ACC112 (cell line): ENCODE measurements at regions not wholly inside any gene's neighbourhood (a gene's known extent, or its start where the extent isn't known, plus 50 kb on each side); places are given as distances from the start of the nearest gene placed in this dataset.

Experiments used
- H2AFZ ChIP-seq: fragments of 200-600 bp; sonication (generic); one replicate; pipeline ENCODE4 v1.6.0; 2017; ENCODE audit warnings: antibody characterized with exemption, low read length; ENCODE audit not compliant: unreplicated experiment
- H3K27ac ChIP-seq: fragments of 200-600 bp; sonication (generic); 2 replicates; pipeline ENCODE4 v1.5.1; 2014; ENCODE audit warnings: low read depth, mild to moderate bottlenecking, antibody characterized with exemption, low read length, moderate library complexity
- H3K27me3 ChIP-seq: fragments of 200-600 bp; sonication (generic); 2 replicates; pipeline ENCODE4 v1.6.1; 2014; ENCODE audit warnings: mild to moderate bottlenecking, antibody characterized with exemption, low read length, moderate library complexity, mixed read lengths; ENCODE audit not compliant: insufficient read depth
- H3K36me3 ChIP-seq: fragments of 200-600 bp; sonication (generic); 2 replicates; pipeline ENCODE4 v1.6.1; 2016; ENCODE audit warnings: mild to moderate bottlenecking, antibody characterized with exemption, low read length, moderate library complexity, mixed read lengths; ENCODE audit not compliant: insufficient read depth
- H3K4me1 ChIP-seq: fragments of 200-600 bp; sonication (generic); one replicate; pipeline ENCODE4 v1.6.1; 2016; ENCODE audit warnings: low read length, mixed read lengths; ENCODE audit not compliant: insufficient read depth, unreplicated experiment, control insufficient read depth
- H3K4me3 ChIP-seq: fragments of 200-600 bp; sonication (generic); 2 replicates; pipeline ENCODE4 v1.5.1; 2014; ENCODE audit warnings: mild to moderate bottlenecking, low read depth, low read length
- H3K79me2 ChIP-seq: fragments of 200-600 bp; sonication (generic); one replicate; pipeline ENCODE4 v1.6.0; 2016; ENCODE audit warnings: low read length; ENCODE audit not compliant: control insufficient read depth, unreplicated experiment, insufficient read depth

GRCh38 chr1:24990779-24991641 lies 60.9 kb upstream of the RUNX3 start:
- Histone ChIP-seq H3K4me1 (no peaks in the 10 kb centered on the region), H3K79me2 (no peaks in the 10 kb centered on the region), H3K36me3 (no peaks in the 10 kb centered on the region), H2AFZ (no peak overlapping the region), H3K27ac (no peak overlapping the region), H3K4me3 (no peak overlapping the region), H3K27me3 (peaks cover 70% of the 10 kb centered on the region)

GRCh38 chr1:24990136-24990535 lies 60.1 kb upstream of the RUNX3 start:
- Histone ChIP-seq H2AFZ (no peak overlapping the region), H3K36me3 (no peaks in the 10 kb centered on the region), H3K79me2 (no peaks in the 10 kb centered on the region), H3K4me1 (no peaks in the 10 kb centered on the region), H3K27ac (no peak overlapping the region), H3K4me3 (no peak overlapping the region), H3K27me3 (peaks cover 70% of the 10 kb centered on the region)

DNA sequence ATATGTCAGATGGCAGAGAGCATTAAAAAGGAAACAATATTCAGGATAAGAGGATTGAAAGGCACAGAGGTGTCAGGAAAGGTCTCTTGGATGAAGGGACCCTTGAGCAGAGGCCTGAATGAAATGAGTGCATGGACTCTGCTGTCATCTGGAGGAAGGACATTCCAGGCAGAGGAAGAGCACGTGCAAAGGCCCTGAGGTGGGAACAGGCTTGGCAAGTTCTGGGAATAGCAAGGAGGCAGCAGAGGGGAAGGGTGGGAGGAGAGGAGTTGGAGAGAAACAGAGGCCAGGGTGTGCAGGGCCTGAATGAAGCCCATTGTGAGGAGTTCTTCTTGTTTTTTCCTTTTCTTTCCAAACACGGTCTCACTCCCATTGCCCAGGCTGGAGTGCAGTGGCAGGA lies 59.0 kb upstream of the RUNX3 start:
- H3K36me3 ChIP-seq = no peaks in the 10 kb centered on the region
- peaks cover 68% of the 10 kb centered on the region for H3K27me3 ChIP-seq
- H3K79me2 ChIP-seq = no peaks in the 10 kb centered on the region
- no peaks in the 10 kb centered on the region for H3K4me1 ChIP-seq
- no peak overlapping the region for H2AFZ ChIP-seq
- no peak overlapping the region for H3K27ac ChIP-seq
- no peak overlapping the region for H3K4me3 ChIP-seq

DNA sequence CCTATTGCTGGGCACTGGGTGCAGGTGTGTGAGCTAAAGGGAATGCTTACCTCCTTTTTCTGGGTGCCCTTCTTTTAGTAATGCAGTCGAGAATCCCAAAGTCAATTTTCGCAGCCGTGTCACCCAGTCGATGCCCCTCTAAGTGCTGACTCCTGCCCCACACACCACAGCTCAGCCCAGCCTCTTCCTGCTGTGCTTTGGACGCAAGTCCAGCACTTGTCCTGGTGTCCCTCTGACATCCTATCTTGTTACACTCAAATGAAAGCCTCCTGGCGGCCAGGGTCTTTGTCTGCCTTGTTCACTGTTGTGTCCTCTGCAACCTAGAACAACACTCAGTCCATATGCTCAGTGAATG lies 58.5 kb upstream of the RUNX3 start:
- Histone ChIP-seq H3K27me3 (peaks cover 63% of the 10 kb centered on the region), H3K79me2 (no peaks in the 10 kb centered on the region), H3K36me3 (no peaks in the 10 kb centered on the region), H3K27ac (no peak overlapping the region), H3K4me3 (no peak overlapping the region), H2AFZ (no peak overlapping the region), H3K4me1 (no peaks in the 10 kb centered on the region)

DNA sequence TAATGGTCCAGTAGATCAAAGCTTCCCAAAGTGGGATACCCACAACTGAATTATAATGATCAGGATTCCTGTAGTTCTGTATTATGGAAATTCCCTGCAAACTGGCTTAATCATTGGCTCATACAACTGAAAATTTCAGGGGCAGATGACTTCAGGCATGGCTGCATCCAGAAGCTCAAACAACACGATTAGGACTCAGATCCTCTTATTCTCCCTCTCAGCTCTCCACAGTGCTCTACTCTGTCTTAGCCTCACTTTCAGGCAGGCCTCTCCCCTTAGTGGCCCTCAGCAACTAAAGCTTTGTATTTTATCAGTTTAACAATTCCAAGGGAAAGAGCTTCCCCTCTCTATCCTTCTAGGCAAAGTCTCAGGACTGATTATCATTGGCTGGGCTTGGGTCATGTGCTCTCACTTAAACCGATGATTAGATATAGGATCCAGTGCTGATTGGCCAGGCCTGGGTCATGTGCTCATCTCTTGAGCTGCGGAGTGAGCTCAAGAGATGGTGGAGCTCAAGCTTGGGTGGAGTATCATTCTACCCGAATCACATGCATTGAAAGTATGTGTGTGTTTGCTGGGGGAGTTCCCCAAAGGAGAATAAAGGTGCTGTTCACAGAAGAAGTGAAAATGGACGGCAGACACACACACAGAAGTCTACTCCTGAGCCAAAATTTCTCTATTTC lies 57.9 kb upstream of the RUNX3 start:
- no peaks in the 10 kb centered on the region for H3K4me1 ChIP-seq
- no peak overlapping the region for H2AFZ ChIP-seq
- H3K4me3 ChIP-seq = no peak overlapping the region
- peaks cover 58% of the 10 kb centered on the region for H3K27me3 ChIP-seq
- H3K36me3 ChIP-seq = no peaks in the 10 kb centered on the region
- H3K27ac ChIP-seq = no peak overlapping the region
- H3K79me2 ChIP-seq = no peaks in the 10 kb centered on the region

- H3K36me3 ChIP-seq = no peaks in the 10 kb centered on the region
Measured at GRCh38 chr1:24987424-24987823, 57.3 kb upstream of the RUNX3 start.

GRCh38 chr1:24986372-24986965 lies 56.4 kb upstream of the RUNX3 start:
- Histone ChIP-seq H3K27me3 (peaks cover 43% of the 10 kb centered on the region), H2AFZ (no peak overlapping the region), H3K79me2 (no peaks in the 10 kb centered on the region), H3K27ac (no peak overlapping the region), H3K4me1 (no peaks in the 10 kb centered on the region), H3K4me3 (no peak overlapping the region), H3K36me3 (no peaks in the 10 kb centered on the region)

More at GRCh38 chr1:24987424-24987823, 57.3 kb upstream of the RUNX3 start:
- Histone ChIP-seq H3K27me3 (peaks cover 52% of the 10 kb centered on the region), H3K4me1 (no peaks in the 10 kb centered on the region), H3K79me2 (no peaks in the 10 kb centered on the region), H3K4me3 (no peak overlapping the region), H2AFZ (no peak overlapping the region), H3K27ac (no peak overlapping the region)

DNA sequence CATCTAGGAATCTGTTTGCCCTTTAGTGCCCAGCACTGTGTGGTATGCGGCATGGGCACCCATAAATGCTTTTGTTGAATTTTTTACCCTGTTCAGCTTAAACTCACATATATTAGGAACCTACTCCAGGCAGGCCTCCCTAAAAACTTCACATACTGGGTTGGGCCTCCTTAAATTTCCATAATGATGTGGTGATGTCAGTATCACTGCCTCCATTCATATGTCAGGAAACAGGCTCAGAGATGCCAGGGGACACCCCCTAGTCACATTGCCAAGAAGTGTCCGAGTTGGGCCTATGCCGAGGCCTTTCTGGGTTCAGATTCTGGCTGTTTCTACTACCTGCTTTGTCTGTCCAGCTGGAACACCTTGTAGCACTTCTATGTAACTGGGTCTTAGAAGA lies 55.7 kb upstream of the RUNX3 start:
- Histone ChIP-seq H3K79me2 (no peaks in the 10 kb centered on the region), H3K27me3 (peaks cover 35% of the 10 kb centered on the region), H3K4me3 (no peak overlapping the region), H2AFZ (no peak overlapping the region), H3K27ac (no peak overlapping the region), H3K4me1 (no peaks in the 10 kb centered on the region), H3K36me3 (no peaks in the 10 kb centered on the region)

GRCh38 chr1:24984800-24985522 lies 54.9 kb upstream of the RUNX3 start:
- Histone ChIP-seq H3K27ac (no peak overlapping the region), H3K4me3 (no peak overlapping the region), H2AFZ (no peak overlapping the region)

GRCh38 chr1:24984300-24984699 lies 54.2 kb upstream of the RUNX3 start:
- H3K4me1 ChIP-seq = no peaks in the 10 kb centered on the region
- no peaks in the 10 kb centered on the region for H3K36me3 ChIP-seq
- no peak overlapping the region for H2AFZ ChIP-seq
- peaks cover 35% of the 10 kb centered on the region for H3K27me3 ChIP-seq
- no peak overlapping the region for H3K27ac ChIP-seq
- no peaks in the 10 kb centered on the region for H3K79me2 ChIP-seq
- H3K4me3 ChIP-seq = no peak overlapping the region

More at GRCh38 chr1:24984800-24985522, 54.9 kb upstream of the RUNX3 start:
- Histone ChIP-seq H3K36me3 (no peaks in the 10 kb centered on the region), H3K27me3 (peaks cover 33% of the 10 kb centered on the region), H3K79me2 (no peaks in the 10 kb centered on the region), H3K4me1 (no peaks in the 10 kb centered on the region)
